Stomach (tissue), 8 donors: ENCODE measurements at regions not wholly inside any gene's neighbourhood (a gene's known extent, or its start where the extent isn't known, plus 50 kb on each side); places are given as distances from the start of the nearest gene placed in this dataset.

Experiments
- DNase-seq, 2 donors: peaks; one replicate each; pipeline versions ENCODE4 v3.0.0 to v3.0.0-alpha.2; 2013 to 2019
- H3K27ac ChIP-seq, 5 donors: fragments of 200-600 bp in 4 of 5; sonication (generic) in 4 of 5; one replicate each; pipeline ENCODE4 v1.5.1; 2013 to 2019; ENCODE audit warnings: mild to moderate bottlenecking in 1 of 5, moderate library complexity in 1 of 5
- H3K27me3 ChIP-seq, 3 donors: fragments of 200-600 bp; sonication (generic); one replicate each; pipeline ENCODE4 v1.5.1; 2017 to 2019; ENCODE audit warnings: mixed run types in 1 of 3
- H3K36me3 ChIP-seq, 4 donors: fragments of 200-600 bp; sonication (generic); 1 replicate in 3 of 4; 2 replicates in 1 of 4; pipeline ENCODE4 v1.5.1; 2016 to 2019
- H3K4me1 ChIP-seq, 4 donors: fragments of 200-600 bp; sonication (generic); one replicate each; pipeline ENCODE4 v1.5.1; 2016 to 2019
- H3K4me3 ChIP-seq, 4 donors: fragments of 200-600 bp; sonication (generic) in 3 of 4; one replicate each; pipeline ENCODE4 v1.5.1; 2016 to 2019; ENCODE audit warnings: mild to moderate bottlenecking in 1 of 4
- H3K9me3 ChIP-seq, 4 donors: fragments of 200-600 bp; sonication (generic); one replicate each; pipeline ENCODE4 v1.5.1; 2016 to 2019
- EP300 ChIP-seq: sonication (generic); formaldehyde crosslinking; IDR thresholded peaks from one replicate; pipeline ENCODE4 v1.6.1; 2017; ENCODE audit warnings: antibody characterized with exemption
- POLR2A ChIP-seq, 4 donors: fragments of 450-650 bp; IDR thresholded peaks; one replicate each; pipeline ENCODE4 v1.6.1; 2016; ENCODE audit warnings: antibody characterized with exemption in 4 of 4, control low read depth in 2 of 4, mild to moderate bottlenecking in 1 of 4, moderate library complexity in 1 of 4
- POLR2AphosphoS5 ChIP-seq, 3 donors: sonication (generic); formaldehyde crosslinking; IDR thresholded peaks; one replicate each; pipeline ENCODE4 v1.6.1; 2016; ENCODE audit warnings: antibody characterized with exemption in 3 of 3
- WGBS, 5 donors: extraction: QIAGEN DNeasy Blood & Tissue Kit in 3 of 5; methylation state at CpG; one replicate each; pipeline versions ENCODE4 v1.1.5 to v1.1.7; 2013 to 2018; 5-methylcytosine and 5-hydroxymethylcytosine counted together
- intact Hi-C: fragments of 100-400 bp; cut with DNase I; formaldehyde crosslinking; loops from one replicate; pipeline ENCODE4 v1.15.1; 2023; ENCODE audit warnings: low total_unique reads
- TF ChIP-seq, protein P1 (sequence below), 7 experiments: fragments of 450-650 bp in 4 of 7; fragments of 200-600 bp in 3 of 7; sonication (generic) in 3 of 7; IDR thresholded peaks; one replicate each; pipeline ENCODE4 v1.5.1; 2016 to 2019; ENCODE audit warnings: antibody characterized with exemption in 7 of 7, control low read depth in 2 of 7, mild to moderate bottlenecking in 1 of 7
- donor health status: healthy with polysubstance abuse.
- donor health status: Bipolar disorder and iron deficiency.
- donor health status: healthy.

DNA sequence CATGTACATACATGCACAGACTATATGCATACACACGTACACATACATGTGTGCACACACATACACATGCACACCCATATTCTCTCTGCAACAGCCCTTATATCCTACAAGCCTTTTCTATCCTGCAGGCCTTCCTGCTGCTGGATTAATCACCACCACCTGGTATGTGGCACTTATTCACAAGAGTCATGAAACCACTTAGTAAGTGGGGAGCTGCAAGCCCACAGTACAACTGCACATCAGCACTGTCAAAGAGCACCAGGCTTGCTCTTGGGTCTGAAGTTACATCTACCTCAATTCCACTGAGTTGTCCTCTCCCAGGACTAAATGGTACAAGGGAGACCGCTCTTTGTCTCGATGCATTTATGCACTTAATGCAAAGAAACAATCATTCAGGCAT lies 233.2 kb downstream of the KLF13 start:
- no peak for DNase-seq
- TF ChIP-seq POLR2AphosphoS5 (IDR thresholded peaks at IDR 0.05) = no peak
- TF ChIP-seq, protein P1, sequence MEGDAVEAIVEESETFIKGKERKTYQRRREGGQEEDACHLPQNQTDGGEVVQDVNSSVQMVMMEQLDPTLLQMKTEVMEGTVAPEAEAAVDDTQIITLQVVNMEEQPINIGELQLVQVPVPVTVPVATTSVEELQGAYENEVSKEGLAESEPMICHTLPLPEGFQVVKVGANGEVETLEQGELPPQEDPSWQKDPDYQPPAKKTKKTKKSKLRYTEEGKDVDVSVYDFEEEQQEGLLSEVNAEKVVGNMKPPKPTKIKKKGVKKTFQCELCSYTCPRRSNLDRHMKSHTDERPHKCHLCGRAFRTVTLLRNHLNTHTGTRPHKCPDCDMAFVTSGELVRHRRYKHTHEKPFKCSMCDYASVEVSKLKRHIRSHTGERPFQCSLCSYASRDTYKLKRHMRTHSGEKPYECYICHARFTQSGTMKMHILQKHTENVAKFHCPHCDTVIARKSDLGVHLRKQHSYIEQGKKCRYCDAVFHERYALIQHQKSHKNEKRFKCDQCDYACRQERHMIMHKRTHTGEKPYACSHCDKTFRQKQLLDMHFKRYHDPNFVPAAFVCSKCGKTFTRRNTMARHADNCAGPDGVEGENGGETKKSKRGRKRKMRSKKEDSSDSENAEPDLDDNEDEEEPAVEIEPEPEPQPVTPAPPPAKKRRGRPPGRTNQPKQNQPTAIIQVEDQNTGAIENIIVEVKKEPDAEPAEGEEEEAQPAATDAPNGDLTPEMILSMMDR (IDR thresholded peaks at IDR 0.05) = no peak
- no peak for TF ChIP-seq EP300
- no peak for TF ChIP-seq POLR2A (IDR thresholded peaks at IDR 0.05)
- H3K36me3 ChIP-seq = peaks cover 0 to 19% (median 0%) of the 10 kb centered on the region in 4 donors
- no peak overlapping the region for H3K4me3 ChIP-seq
- H3K27me3 ChIP-seq = no peaks in the 10 kb centered on the region
- no peaks in the 10 kb centered on the region for H3K4me1 ChIP-seq
- no peak overlapping the region for H3K27ac ChIP-seq
- WGBS, 5 donors = 73 to 90% (median 86%) methylated on average over 3 of the region's 3 CpGs
- intact Hi-C loops = no loop called here
- no peaks in the 10 kb centered on the region for H3K9me3 ChIP-seq

DNA sequence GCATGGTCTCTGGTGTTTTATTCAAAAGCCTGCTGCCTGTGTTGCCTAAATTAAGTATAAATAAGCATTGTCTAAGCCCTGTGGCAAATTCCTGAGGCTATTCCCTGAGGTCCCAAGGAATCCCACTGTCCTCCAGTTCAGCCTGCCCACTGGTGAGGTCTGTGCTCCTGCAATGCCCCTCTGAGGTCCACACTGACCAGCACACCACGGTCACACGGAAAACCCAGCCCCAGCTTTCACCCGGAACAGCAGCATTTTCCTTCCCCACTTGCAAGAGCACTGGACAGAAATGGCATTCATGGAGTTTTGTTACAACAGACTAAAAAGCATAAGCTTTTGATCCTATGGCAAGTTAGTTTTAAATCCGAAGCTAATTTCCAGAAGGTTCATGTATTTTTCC lies 234.0 kb downstream of the KLF13 start:
- Histone ChIP-seq H3K27ac (no peak overlapping the region), H3K4me1 (no peaks in the 10 kb centered on the region), H3K27me3 (no peaks in the 10 kb centered on the region), H3K36me3 (peaks cover 0 to 19% (median 0%) of the 10 kb centered on the region in 4 donors), H3K9me3 (no peaks in the 10 kb centered on the region), H3K4me3 (no peak overlapping the region)
- WGBS, 5 donors = 78 to 91% (median 87%) methylated on average over 4 of the region's 4 CpGs
- intact Hi-C loops = no loop called here
- no peak for TF ChIP-seq EP300
- TF ChIP-seq, protein P1 (IDR thresholded peaks at IDR 0.05) = no peak
- no peak for TF ChIP-seq POLR2A (IDR thresholded peaks at IDR 0.05)
- TF ChIP-seq POLR2AphosphoS5 (IDR thresholded peaks at IDR 0.05) = no peak
- no peak for DNase-seq

DNA sequence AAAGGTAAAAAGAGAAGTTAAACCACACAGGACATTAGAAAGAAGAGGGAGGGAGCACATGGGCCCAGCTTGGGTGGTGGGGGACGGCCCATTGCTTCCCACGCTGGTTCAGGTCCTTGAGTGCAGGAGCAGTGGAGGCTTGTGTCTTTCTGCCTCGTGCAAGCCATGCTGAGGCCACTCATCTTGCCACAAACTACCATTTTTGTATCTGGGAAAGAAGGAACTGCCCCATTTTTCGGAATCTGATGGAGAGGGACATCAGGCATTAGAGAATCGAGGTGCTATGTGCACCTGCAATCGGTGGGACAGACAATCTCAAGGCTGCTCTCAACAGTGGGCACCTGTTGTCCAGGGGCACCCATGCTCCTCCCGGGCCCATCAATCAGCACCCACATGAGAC lies 234.5 kb downstream of the KLF13 start:
- DNase-seq = no peak
- 75 to 85% (median 81%) methylated on average over 7 of the region's 7 CpGs for WGBS, 5 donors
- H3K4me1 ChIP-seq = no peaks in the 10 kb centered on the region
- H3K4me3 ChIP-seq = no peak overlapping the region
- H3K9me3 ChIP-seq = no peaks in the 10 kb centered on the region
- TF ChIP-seq POLR2AphosphoS5 (IDR thresholded peaks at IDR 0.05) (no peak), POLR2A (IDR thresholded peaks at IDR 0.05) (no peak), EP300 (no peak)
- TF ChIP-seq, protein P1 (IDR thresholded peaks at IDR 0.05) = no peak
- intact Hi-C loops = no loop called here
- no peak overlapping the region for H3K27ac ChIP-seq
- H3K36me3 ChIP-seq = peaks cover 0 to 19% (median 0%) of the 10 kb centered on the region in 4 donors
- no peaks in the 10 kb centered on the region for H3K27me3 ChIP-seq

DNA sequence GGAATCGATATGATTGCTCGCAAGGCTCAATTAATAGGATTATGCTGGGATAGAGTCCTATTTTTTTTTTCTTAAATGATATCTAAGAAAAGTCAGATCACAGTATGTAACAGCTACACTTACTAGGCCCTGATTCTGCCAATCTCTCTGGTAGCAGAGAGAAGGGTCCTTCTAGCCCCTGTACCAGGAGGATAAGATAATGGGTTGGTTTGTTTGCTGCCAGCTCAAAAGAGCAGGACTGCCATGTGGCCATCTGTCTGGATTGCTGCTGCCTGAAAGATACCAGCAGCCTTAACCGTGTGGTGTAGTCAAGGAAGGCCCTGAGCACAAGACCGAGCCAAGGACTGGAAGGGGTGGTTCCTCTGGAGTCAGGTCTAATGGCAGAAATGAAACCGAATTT lies 236.4 kb downstream of the KLF13 start:
- no peak for DNase-seq
- Histone ChIP-seq H3K4me3 (no peak overlapping the region), H3K27ac (no peak overlapping the region), H3K27me3 (no peaks in the 10 kb centered on the region), H3K4me1 (no peaks in the 10 kb centered on the region), H3K36me3 (peaks cover 0 to 22% (median 0%) of the 10 kb centered on the region in 4 donors), H3K9me3 (peaks cover 0 to 11% (median 0%) of the 10 kb centered on the region in 4 donors)
- intact Hi-C loops = no loop called here
- TF ChIP-seq POLR2A (IDR thresholded peaks at IDR 0.05) = no peak
- TF ChIP-seq EP300 = no peak
- TF ChIP-seq, protein P1 (IDR thresholded peaks at IDR 0.05) = no peak
- no peak for TF ChIP-seq POLR2AphosphoS5 (IDR thresholded peaks at IDR 0.05)
- 86 to 92% (median 90%) methylated on average over 5 of the region's 5 CpGs for WGBS, 5 donors
